ENCODE measurements at regions not wholly inside any gene's neighbourhood (a gene's known extent, or its start where the extent isn't known, plus 50 kb on each side); places are given as distances from the start of the nearest gene placed in this dataset.
"Not testable (repeated sequence)": the region's sequence is repeated elsewhere in the genome, so short reads cannot be mapped to it uniquely, and the experiment has no call there.

- DNase-seq (ENCODE audit: low read depth in 1 of 2, low spot score in 2 of 2), result no peak
- Histone ChIP-seq H3K4me3 (no peak overlapping the region), H3K9me3 (replicated peaks) (no peaks in the 10 kb centered on the region), H3K27ac (no peak overlapping the region), H3K4me1 (replicated peaks) (peaks cover 11% of the 10 kb centered on the region), H3K27me3 (replicated peaks) (no peaks in the 10 kb centered on the region), H3K36me3 (no peaks in the 10 kb centered on the region)
Measured at GRCh38 chr2:8549273-8549922, 132.5 kb upstream of the ID2 start.

- Histone ChIP-seq H3K4me3 (no peak overlapping the region), H3K27me3 (replicated peaks) (no peaks in the 10 kb centered on the region), H3K36me3 (no peaks in the 10 kb centered on the region), H3K27ac (no peak overlapping the region), H3K9me3 (replicated peaks) (no peaks in the 10 kb centered on the region; the same call in 1 of the 2 replicates), H3K4me1 (replicated peaks) (peaks cover 5% of the 10 kb centered on the region)
- DNase-seq (ENCODE audit: low read depth in 1 of 2, low spot score in 2 of 2), result no peak
Measured at GRCh38 chr2:8549942-8550341, 131.9 kb upstream of the ID2 start.

DNA sequence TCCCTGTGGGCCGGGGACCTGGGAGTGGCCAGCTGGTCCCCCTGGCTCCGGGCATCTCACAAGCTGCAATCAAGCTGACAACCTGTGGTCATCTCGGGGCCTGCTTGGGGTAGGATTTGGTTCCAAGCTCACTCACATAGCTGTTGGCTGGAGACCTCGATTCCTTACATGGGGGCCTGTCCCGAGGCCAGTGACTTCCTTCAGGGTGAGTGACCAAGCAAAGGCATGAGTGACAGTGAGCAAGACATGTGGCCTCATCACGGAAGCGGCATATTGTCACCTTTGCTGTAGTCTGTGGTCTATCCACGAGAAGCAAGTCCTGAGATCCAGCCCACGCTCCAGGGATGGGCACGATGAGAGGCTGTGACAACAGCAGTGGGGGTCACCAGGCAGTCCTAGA lies 131.4 kb upstream of the ID2 start:
- no peaks in the 10 kb centered on the region; the same call in 1 of the 2 replicates for H3K9me3 ChIP-seq (replicated peaks)
- no peaks in the 10 kb centered on the region for H3K36me3 ChIP-seq

GRCh38 chr2:8550937-8551621 lies 130.8 kb upstream of the ID2 start:
- Histone ChIP-seq H3K9me3 (replicated peaks) (no peaks in the 10 kb centered on the region; the same call in 1 of the 2 replicates), H3K27ac (no peak overlapping the region), H3K4me1 (replicated peaks) (no peaks in the 10 kb centered on the region), H3K36me3 (no peaks in the 10 kb centered on the region), H3K27me3 (replicated peaks) (no peaks in the 10 kb centered on the region), H3K4me3 (no peak overlapping the region)
- DNase-seq (ENCODE audit: low read depth in 1 of 2, low spot score in 2 of 2), result no peak

More for the DNA sequence above, 131.4 kb upstream of the ID2 start:
- H3K4me1 ChIP-seq (replicated peaks), result no peaks in the 10 kb centered on the region; the same call in 1 of the 2 replicates
- H3K4me3 ChIP-seq, result no peak overlapping the region
- H3K27ac ChIP-seq, result no peak overlapping the region
- no peak for DNase-seq (ENCODE audit: low read depth in 1 of 2, low spot score in 2 of 2)
- H3K27me3 ChIP-seq (replicated peaks), result no peaks in the 10 kb centered on the region

GRCh38 chr2:8551622-8552074 lies 130.2 kb upstream of the ID2 start:
- Histone ChIP-seq H3K27ac (no peak overlapping the region), H3K4me1 (replicated peaks) (no peaks in the 10 kb centered on the region), H3K27me3 (replicated peaks) (no peaks in the 10 kb centered on the region), H3K4me3 (no peak overlapping the region), H3K9me3 (replicated peaks) (no peaks in the 10 kb centered on the region; the same call in 1 of the 2 replicates), H3K36me3 (no peaks in the 10 kb centered on the region)
- no peak for DNase-seq (ENCODE audit: low read depth in 1 of 2, low spot score in 2 of 2)

GRCh38 chr2:8552293-8552801 lies 129.5 kb upstream of the ID2 start:
- Histone ChIP-seq H3K4me1 (replicated peaks) (no peaks in the 10 kb centered on the region), H3K9me3 (replicated peaks) (no peaks in the 10 kb centered on the region; the same call in 1 of the 2 replicates), H3K27ac (no peak overlapping the region)

DNA sequence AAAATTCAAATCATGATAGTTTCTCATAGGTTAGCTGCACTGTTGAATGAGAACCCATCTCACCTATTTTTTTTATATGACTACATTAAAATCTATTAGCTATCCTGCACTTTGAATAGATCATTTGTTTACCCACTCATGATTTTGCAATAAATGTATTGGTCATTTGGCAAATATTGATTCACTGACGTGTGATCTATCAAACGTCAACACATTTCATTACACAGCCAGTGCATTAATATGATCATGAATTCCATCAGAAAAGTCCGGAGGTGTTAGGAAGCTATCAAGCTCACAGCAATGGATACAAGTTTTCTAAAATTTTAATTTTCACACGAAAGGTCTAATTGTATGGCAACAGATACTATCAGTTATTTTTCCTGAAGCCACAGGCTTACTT lies 128.2 kb upstream of the ID2 start:
- Histone ChIP-seq H3K9me3 (replicated peaks) (peaks cover 4% of the 10 kb centered on the region; the same call in 1 of the 2 replicates), H3K27ac (no peak overlapping the region), H3K4me3 (no peak overlapping the region), H3K4me1 (replicated peaks) (no peaks in the 10 kb centered on the region), H3K27me3 (replicated peaks) (no peaks in the 10 kb centered on the region), H3K36me3 (no peaks in the 10 kb centered on the region)
- no peak for DNase-seq (ENCODE audit: low read depth in 1 of 2, low spot score in 2 of 2)

More at GRCh38 chr2:8552293-8552801, 129.5 kb upstream of the ID2 start:
- H3K4me3 ChIP-seq, result no peak overlapping the region
- DNase-seq (ENCODE audit: low read depth in 1 of 2, low spot score in 2 of 2), result no peak
- no peaks in the 10 kb centered on the region for H3K27me3 ChIP-seq (replicated peaks)
- H3K36me3 ChIP-seq, result no peaks in the 10 kb centered on the region

- no peaks in the 10 kb centered on the region for H3K4me1 ChIP-seq (replicated peaks)
- no peak overlapping the region for H3K4me3 ChIP-seq
- peaks cover 7% of the 10 kb centered on the region; the same call in 1 of the 2 replicates for H3K9me3 ChIP-seq (replicated peaks)
- H3K36me3 ChIP-seq, result no peaks in the 10 kb centered on the region
- H3K27ac ChIP-seq, result no peak overlapping the region
- no peaks in the 10 kb centered on the region for H3K27me3 ChIP-seq (replicated peaks)
- DNase-seq (ENCODE audit: low read depth in 1 of 2, low spot score in 2 of 2), result no peak
Measured at GRCh38 chr2:8554296-8554806, 127.5 kb upstream of the ID2 start.

GRCh38 chr2:8555543-8555942 lies 126.3 kb upstream of the ID2 start:
- no peak overlapping the region for H3K27ac ChIP-seq
- DNase-seq (ENCODE audit: low read depth in 1 of 2, low spot score in 2 of 2), result no peak
- H3K4me1 ChIP-seq (replicated peaks), result no peaks in the 10 kb centered on the region
- peaks cover 7% of the 10 kb centered on the region; the same call in 1 of the 2 replicates for H3K9me3 ChIP-seq (replicated peaks)
- H3K36me3 ChIP-seq, result no peaks in the 10 kb centered on the region
- H3K4me3 ChIP-seq, result no peak overlapping the region
- H3K27me3 ChIP-seq (replicated peaks), result no peaks in the 10 kb centered on the region

GRCh38 chr2:8558096-8558495 lies 123.8 kb upstream of the ID2 start:
- Histone ChIP-seq H3K4me1 (replicated peaks) (no peaks in the 10 kb centered on the region), H3K27ac (no peak overlapping the region), H3K4me3 (no peak overlapping the region), H3K36me3 (no peaks in the 10 kb centered on the region), H3K9me3 (replicated peaks) (peaks cover 7% of the 10 kb centered on the region; the same call in 1 of the 2 replicates), H3K27me3 (replicated peaks) (no peaks in the 10 kb centered on the region)
- no peak for DNase-seq (ENCODE audit: low read depth in 1 of 2, low spot score in 2 of 2)

GRCh38 chr2:8558956-8559355 lies 122.9 kb upstream of the ID2 start:
- Histone ChIP-seq H3K4me3 (no peak overlapping the region), H3K27ac (no peak overlapping the region), H3K9me3 (replicated peaks) (peaks cover 7% of the 10 kb centered on the region; the same call in 1 of the 2 replicates), H3K36me3 (no peaks in the 10 kb centered on the region), H3K27me3 (replicated peaks) (no peaks in the 10 kb centered on the region), H3K4me1 (replicated peaks) (no peaks in the 10 kb centered on the region)
- no peak for DNase-seq (ENCODE audit: low read depth in 1 of 2, low spot score in 2 of 2)

DNA sequence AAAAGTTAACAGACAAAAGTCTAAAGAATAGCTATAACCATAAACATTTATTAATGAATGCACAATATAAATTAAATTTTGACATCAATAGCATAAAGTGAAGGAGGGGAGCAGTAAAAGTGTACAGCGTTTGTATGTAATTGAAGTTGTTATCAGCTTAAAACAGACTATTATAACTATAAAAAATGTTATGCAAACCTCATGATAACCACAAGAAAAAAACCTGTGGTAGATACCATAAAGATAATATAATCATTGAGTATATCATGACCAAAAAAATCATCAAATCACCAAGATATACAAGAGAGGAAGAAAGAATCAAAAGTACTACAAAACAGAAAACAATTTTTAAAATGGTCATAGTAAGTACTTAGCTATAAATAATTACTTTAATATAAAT lies 122.1 kb upstream of the ID2 start:
- no peak overlapping the region for H3K4me3 ChIP-seq
- peaks cover 7% of the 10 kb centered on the region; the same call in 1 of the 2 replicates for H3K9me3 ChIP-seq (replicated peaks)
- no peak overlapping the region for H3K27ac ChIP-seq
- no peak for DNase-seq (ENCODE audit: low read depth in 1 of 2, low spot score in 2 of 2)
- no peaks in the 10 kb centered on the region for H3K4me1 ChIP-seq (replicated peaks)
- H3K36me3 ChIP-seq, result no peaks in the 10 kb centered on the region
- no peaks in the 10 kb centered on the region for H3K27me3 ChIP-seq (replicated peaks)

- DNase-seq (ENCODE audit: low read depth in 1 of 2, low spot score in 2 of 2); H3K9me3 ChIP-seq (replicated peaks); H3K36me3 ChIP-seq; H3K27ac ChIP-seq; H3K4me3 ChIP-seq; H3K4me1 ChIP-seq (replicated peaks); H3K27me3 ChIP-seq (replicated peaks): not testable (repeated sequence)
Measured at GRCh38 chr2:8561692-8562091, 120.2 kb upstream of the ID2 start.

All from SJSA1 (cell line).